Stimulated activated CD8-positive, alpha-beta memory T cell treated with anti-CD3 and anti-CD28 coated beads, Interleukin-15, amount 100 ng/mL, for 48 hours (primary cell): ENCODE measurements at regions not wholly inside any gene's neighbourhood (a gene's known extent, or its start where the extent isn't known, plus 50 kb on each side); places are given as distances from the start of the nearest gene placed in this dataset.
"Not testable (repeated sequence)": the region's sequence is repeated elsewhere in the genome, so short reads cannot be mapped to it uniquely, and the experiment has no call there.

Experiments used
- DNase-seq, 2 donors: peaks; one replicate each; pipeline ENCODE4 v3.0.0-alpha.2; 2020; ENCODE audit warnings: low read depth in 2 of 2

DNA sequence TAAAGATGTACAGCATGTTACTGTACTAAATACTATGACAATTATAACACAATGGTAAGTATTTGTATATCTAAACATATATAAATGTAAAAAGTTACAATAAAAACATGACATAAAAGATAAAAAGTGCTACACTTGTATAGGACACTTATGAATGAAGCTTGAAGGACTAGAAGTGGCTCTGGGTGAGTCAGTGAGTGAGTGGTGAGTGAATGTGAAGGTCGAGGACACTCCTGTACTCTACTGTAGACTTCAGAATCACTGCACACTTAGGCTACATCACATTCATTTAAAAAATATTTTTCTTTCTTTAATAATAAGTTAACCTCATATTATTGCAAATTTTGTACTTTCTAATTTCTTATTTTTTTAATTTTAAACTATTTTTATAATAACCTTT lies 1476.7 kb upstream of the CDH8 start:
- DNase-seq, result no peak

DNA sequence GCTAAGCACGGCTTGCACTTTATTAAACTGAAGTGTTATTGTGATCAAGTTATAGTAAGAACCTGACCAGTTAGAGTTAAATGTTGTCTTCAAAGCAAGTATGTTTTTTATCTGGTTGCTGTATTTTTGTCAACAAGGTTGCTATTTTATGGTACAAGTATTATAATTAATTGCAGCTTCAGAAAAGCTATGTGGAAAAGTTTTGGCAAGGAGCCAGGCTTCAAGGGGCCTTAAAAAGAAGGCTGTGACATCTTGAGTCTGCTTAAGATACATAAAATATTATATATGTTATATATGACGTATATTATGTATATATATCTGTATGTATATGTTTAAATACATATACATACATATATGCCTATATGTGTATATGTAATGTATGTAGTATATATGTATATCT lies 1461.2 kb upstream of the CDH8 start:
- no peak for DNase-seq

DNA sequence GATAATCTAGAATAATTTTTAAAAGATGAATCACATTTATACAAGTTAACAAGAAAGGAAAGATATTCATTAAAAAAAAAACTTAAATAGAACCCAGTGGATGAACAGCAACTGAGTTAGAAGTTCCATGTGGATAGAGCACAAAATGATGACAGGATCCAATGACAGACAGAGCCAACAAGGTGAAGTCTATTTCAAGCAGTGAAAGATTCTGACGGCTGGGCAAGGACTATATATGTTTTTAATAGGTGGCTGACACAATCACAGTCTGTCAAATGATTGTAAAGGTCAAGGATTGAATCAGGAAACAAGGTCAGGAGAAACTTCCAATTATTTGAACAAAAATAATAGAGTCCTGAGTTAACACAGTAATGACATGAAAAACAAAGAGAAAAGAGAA lies 1460.0 kb upstream of the CDH8 start:
- no peak for DNase-seq

DNA sequence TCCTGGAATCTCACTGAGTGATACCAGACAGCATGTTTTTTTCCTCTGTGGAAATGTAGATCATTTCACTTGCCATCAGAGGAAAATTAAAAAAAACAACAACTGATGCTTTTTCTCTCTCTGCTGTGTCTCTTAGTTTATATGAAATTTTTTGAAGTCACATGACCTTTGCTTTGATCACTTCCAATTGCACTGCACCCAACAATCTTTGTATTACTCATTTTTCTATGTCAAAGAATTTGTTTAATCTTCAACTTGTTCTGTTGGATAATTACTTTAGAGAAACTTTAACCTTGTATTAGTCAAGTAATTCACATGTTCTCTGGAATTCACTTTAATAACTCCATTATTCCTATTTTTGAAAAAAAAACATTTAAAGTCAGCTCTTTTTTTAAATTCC lies 1452.7 kb upstream of the CDH8 start:
- DNase-seq, result no peak

DNA sequence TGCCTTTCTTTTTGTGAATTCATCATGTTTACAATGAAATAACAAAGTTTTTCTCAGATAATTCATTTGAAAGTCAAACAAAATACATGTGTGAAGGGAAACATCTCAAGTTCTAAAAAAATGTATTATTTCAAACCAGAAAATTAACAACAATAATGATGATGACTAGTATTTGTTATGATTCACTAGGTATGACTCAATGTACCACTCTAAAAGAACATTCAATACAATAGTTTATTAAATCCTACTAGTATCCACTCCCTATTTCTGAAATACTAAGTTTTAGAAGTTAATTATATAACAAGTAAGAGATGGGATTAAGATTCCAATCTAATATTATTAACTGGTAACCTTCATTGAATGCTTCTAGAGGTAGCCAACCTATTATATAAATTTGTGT lies 1444.8 kb upstream of the CDH8 start:
- DNase-seq, result no peak

DNA sequence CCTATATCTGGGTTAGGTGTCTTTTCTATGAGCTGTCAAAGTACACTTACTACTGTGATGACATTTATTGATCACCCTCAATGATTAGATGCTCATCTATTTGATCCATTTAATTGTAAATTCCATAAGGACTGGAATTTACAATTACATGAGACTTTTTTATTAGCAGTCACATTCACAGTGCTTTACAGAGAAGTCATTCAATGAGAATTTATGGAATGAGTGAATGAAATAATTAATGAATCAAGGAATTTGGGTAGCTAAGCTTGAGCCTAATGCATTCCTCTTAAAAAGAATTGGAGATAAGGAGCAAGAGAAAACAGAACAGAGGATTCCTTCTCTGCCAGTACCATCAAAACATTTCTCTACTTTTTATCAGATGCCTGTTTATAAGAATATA lies 1437.5 kb upstream of the CDH8 start:
- DNase-seq, result no peak

DNA sequence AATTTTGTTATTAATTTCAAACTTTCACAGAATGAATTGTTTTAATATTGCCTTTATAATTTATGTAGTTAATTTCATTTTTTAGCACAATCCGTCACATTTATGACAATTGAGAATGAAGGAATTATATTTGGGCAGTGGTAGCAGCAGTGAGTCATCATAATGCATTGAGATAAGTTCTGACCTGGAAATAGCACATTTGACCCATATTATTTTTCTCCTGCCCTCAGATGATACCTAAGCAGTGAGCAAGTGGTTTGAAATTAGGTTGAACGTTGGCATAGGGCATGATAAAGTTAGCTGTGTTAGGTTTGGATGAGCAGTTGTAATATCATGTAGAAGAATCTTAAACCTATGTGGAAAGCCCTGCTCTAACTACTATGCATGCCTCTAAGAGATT lies 1431.3 kb upstream of the CDH8 start:
- DNase-seq, result no peak

DNA sequence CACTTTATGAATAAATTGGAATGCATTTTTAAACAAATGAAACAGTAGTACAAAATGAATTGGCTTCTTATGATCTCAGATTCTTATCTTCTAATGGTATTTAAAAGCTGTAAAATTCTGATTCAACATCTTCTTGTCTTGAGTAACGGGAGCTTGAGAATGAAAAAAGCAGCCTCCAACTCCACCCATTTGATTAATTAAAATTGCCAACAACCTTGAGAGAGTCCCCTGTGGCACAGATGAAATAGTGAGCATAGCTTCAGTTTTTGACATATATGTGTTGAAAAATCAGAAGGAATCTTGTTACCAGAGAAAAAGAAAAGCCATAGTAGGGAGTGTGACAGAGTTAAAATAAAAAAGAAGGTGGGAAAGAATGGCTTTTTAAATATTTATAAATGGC lies 1426.1 kb upstream of the CDH8 start:
- DNase-seq, result no peak

DNA sequence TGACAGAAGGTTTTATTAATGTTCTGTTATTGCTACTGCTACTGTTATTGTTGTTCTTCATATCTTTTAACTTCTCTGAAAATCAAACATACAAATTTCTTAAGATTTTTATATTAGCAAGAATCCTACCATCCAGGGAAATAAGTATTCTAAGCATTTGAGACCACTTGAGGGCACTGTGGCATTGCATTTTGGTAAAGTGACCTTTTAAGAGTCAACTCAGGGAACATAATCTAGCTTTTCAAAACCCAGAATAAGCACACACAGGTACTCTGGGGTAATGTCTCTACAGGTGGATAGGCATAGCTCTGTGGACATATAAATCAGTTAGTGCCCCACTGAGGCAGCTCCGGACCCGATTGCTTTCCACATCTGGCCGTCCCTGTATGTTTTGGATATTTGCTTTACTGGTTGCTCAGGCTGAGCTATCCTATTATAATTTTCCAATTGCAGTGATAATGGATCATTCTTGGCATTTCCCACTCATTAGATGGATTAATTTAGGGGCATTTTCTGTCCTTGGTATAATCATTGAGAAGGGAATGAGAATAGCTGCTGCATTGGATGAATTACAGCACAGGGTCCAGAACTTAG lies 1425.1 kb upstream of the CDH8 start:
- no peak for DNase-seq

DNA sequence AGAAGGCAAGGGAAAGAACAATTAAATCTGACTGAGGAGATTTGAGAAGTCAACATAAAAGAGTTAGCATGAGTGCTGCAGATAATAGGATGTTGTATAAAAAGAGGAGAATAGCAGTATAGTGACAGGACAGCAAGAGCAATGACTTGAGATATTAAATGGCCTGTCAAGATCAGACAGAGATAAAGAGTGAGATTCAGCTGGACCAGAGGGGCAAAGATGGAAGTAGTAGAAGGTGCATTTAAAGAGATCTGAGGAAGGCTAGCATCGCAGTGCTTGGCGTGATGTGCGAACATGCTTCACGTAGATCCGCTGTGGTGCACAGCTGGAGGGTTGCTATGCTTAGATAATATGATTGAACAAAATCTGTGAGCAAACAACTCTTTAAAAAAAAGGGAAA lies 1422.6 kb upstream of the CDH8 start:
- no peak for DNase-seq

DNA sequence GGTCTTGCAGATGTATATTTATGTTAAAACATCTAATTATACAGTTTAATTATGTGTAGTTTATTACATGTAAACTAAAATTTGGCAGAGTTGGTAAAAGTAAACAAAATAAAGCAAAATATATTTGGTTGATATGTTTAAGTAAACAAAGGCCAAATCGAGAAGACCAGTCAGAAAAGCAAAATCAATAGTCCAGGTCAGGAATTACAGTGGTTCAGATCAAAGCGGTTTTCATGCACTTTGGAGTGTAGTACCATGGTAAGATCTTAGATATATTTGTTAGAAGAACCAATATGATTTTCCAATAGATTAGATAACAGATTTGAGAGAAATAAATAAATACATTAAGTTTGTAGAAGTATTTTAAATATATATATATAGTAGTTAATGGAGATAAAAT lies 1421.6 kb upstream of the CDH8 start:
- DNase-seq, result no peak

DNA sequence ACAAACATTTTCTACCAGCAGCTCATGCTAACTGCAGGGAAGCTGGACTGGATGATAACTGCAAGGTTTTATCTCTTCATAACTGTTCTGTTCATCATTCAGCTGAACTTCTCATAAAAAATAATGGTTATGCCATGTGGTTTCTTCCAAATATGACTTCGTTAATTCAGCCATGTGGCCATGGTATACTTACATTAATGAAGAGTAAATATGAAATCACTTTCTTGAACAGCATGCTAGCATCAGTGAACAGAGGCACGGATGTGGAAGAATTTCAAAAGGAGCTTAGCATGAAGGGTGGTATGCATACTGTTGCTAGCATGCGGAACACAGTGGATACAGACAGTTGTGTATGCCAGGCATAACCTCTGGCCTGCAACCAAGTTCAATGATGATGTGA lies 1417.0 kb upstream of the CDH8 start:
- no peak for DNase-seq

DNA sequence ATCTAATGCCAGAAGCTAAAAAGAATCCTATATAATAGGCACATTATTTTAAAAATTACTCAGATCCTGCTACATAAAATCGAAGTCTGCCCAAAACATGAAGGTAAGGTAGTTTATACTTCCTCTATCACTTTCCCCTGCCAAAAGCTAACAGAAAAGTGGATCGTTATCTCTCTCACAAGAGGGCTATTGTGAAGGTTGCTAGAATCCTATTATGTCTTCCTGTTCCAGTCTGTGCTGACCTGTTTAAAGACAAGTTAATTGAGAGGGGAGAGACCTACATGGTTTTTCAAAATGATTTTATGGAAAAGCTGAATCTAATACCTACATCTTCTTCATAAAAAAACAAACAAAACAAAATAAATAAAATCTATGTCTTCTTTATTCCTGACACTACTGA lies 1410.9 kb upstream of the CDH8 start:
- no peak for DNase-seq

DNA sequence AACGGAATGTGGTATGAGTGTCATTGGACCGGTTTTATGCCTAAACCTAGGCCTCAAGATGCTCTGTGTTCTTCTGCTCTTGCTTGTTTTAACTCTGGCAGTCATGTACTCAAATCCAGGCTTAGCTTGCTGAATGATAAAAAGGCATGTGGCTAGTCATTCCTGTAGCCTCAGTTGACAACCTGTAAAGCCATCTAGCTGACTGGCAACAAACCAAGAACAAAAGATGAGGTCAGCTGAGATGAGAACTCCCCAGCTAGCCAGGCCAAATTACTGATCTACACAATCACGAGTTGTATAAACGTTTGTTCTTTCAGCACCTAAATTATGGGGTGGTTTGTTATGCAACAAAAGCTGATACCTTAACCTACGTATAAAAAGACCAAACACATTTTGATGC lies 1406.0 kb upstream of the CDH8 start:
- no peak for DNase-seq

DNA sequence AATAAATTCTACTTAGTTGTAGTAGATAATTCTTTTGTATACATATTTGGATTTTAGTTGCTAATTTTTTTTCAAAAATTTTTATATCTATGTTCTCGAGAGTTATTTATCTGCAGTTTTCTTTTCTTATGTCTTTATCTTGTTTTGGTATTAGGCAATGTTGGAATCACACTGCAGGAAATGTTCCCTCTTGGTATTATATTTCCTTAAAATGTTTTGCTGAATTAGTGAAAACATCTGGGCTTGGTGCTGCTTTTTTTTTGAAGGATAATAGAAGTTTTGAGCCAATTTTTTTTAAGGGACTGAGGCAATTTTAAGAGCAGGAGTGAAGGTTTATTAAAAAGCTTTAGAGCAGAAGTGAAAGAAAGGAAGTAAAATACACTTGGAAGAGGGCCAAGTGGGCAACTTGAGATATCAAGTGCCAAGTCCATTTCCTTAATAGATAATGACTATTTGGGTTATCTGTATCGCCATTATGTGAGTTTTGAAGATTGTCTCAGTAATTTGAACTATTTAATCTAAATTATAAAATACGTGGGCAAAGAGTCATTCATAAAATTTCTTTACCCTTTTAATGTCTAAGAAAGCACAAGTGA lies 1390.1 kb upstream of the CDH8 start:
- no peak for DNase-seq

DNA sequence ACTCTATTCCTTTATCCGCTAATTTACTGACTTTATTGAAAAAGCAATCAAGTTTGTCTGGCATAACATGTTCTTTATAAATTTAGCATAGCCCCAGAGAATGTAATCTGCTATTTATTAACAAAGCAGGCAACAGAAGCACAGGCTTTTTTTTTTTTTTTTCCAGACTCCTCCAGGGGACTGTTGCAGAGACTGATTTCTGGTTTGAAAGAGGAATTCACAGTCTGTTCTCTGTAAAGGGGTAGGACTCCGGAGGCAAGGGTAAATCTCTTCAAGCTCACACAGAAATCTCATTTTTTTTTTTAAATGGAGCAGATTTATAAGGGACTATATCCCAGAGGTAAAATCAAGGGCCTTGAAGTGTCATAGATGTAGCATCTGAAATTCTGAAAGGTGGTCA lies 1386.5 kb upstream of the CDH8 start:
- no peak for DNase-seq

DNA sequence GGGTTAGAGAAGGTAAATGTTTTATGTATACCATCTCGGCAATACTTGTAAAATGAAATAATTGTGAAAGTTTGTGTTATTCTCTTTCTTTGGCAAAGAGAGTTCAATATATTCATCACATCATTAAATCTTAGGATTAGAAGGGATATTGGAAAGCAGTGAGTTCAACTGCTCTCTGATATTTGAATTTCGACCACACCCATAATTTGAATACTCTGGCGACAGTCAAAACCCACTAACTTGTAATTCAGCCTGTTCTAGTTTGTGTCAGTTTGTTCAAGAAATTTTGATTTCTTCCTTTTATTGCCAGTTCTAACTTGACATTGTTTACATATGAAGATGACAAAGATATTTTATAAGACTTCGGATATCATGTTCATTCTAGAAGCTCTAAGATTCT lies 1380.5 kb upstream of the CDH8 start:
- DNase-seq, result no peak

DNA sequence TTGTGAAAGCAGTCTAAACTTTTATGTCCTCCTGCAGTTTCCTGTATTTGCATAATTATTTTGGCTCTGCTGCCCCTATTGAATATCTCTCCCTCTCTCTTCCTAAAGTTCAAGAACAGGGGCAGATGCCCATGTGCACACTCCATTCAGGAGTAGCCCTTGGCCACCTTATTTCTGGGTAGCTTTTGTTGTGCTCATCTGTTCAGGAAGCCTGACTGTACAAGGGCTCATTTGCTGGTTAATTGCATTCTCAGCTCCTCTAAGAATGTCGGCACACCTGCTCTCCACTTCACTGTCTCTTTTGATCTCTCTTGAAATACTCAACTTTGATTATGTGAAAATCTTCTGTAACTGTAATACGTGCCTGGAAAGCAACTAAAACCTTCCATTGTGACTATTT lies 1378.8 kb upstream of the CDH8 start:
- no peak for DNase-seq

DNA sequence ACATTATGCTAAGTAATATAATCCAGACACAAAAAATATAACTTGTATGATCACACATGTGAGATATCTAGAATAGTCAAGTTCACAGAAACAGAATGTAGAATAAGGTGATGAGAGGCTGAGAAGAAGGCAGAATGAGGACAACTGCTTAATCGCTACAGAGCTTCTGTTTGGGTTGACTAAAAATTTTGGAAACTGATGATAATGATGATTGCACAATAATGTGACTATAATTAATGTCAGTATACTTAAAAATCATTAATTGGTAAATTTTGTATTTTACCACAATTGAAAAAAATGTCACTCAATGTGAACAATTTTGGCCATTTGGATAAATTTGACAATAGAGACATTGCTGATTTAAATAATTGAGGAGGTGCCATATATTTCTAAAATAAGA lies 1374.4 kb upstream of the CDH8 start:
- no peak for DNase-seq

DNA sequence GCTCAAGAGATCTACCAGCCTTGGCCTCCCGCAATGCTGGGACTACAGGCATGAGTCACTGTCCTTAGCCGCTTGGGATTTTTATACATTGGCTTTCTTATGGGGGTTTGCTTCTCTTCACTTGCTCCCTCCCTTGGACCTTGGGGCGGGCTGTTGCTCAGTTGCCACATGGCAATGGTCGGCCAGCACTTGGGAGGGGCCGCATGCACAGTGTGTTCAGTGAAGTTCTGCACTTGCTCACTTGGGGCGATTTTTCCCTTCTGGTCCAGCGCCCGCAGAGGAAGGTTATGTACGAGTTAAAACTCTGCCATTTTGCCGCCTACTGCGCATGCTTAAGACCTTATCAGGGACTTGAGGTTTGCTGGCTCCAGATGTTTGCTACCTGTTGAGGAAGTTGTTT lies 1367.6 kb upstream of the CDH8 start:
- DNase-seq, result no peak

DNA sequence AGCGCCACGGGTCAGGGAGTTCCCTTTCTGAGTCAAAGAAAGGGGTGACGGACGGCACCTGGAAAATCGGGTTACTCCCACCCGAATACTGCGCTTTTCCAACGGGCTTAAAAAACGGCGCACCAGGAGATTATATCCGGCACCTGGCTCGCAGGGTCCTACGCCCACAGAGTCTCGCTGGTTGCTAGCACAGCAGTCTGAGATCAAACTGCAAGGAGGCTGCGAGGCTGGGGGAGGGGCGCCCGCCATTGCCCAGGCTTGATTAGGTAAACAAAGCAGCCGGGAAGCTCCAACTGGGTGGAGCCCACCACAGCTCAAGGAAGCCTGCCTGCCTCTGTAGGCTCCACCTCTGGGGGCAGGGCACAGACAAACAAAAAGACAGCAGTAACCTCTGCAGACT lies 1352.0 kb upstream of the CDH8 start:
- not testable (repeated sequence) for DNase-seq

DNA sequence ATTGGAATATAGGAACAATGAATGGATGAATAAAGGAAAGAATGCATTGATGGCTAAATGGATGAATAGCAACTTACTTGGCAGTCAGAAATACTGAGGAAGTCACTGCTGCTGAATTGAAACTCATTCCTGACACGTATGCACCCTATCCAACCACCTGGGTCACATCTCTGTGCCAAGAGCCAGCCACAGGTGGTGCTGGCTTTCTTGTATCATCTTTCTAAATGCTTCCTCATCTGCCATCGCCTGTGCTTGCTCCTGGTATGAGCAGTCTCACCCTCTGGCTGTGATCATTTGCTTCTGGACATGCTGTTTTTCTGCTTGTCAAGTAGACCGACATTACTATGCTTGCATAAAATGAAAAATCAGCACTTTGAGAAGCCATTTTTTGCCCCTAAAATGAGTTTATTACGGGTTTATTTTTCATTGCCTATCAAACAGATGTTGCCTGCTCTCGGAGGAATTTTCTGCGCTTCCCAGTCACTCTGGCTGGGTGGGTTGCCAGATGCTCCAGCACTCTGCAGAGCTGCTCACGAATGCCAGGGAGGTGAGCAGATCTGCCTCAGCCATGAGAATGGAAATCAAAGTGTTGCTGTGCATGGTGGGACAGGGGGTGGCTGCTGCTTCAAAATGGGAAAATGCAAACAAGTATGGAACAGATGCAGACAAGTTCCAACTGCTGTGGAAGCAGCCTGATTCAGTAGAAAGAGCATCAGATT lies 1349.6 kb upstream of the CDH8 start:
- no peak for DNase-seq

DNA sequence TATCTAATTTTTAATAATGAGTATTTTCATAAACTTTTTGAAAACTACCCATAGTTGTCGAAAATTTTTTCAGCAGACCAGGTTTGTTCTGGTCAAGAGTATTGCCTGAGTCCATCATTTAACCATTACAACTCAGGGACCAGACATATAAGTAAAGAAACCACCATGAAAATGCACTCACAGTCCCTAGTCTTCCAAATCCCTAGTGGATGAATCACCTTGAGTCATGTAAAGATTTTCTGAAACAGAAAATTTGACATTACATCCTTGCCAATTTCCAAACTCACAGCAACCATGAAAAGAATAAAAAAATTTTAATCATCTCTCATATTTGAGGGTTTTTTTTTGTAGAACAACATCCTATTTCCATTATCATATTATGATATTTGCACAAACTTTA lies 1337.5 kb upstream of the CDH8 start:
- DNase-seq, result no peak

DNA sequence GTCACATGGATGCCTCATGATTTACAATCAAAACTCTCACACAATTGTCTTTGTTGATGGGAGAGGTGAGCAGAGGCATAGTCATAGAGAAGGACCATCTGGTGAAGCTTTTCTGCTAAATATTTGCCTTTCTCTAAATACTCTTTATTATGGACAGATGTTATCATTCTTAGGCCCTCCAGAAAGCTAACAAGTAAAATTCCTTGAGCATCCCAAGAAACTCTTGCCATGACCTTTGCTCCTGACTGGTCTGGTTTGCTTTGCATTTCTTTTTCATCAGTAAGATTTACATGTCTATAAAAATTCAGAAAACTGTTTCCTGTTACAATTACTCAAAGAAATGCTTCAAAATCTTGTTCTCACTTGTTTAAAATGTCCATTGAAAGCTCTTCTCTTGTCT lies 1336.6 kb upstream of the CDH8 start:
- no peak for DNase-seq
